ENCODE measurements at regions not wholly inside any gene's neighbourhood (a gene's known extent, or its start where the extent isn't known, plus 50 kb on each side); places are given as distances from the start of the nearest gene placed in this dataset.
A peak's percentile ranks its signal among the peaks of the same experiment; 100 is the strongest.

DNA sequence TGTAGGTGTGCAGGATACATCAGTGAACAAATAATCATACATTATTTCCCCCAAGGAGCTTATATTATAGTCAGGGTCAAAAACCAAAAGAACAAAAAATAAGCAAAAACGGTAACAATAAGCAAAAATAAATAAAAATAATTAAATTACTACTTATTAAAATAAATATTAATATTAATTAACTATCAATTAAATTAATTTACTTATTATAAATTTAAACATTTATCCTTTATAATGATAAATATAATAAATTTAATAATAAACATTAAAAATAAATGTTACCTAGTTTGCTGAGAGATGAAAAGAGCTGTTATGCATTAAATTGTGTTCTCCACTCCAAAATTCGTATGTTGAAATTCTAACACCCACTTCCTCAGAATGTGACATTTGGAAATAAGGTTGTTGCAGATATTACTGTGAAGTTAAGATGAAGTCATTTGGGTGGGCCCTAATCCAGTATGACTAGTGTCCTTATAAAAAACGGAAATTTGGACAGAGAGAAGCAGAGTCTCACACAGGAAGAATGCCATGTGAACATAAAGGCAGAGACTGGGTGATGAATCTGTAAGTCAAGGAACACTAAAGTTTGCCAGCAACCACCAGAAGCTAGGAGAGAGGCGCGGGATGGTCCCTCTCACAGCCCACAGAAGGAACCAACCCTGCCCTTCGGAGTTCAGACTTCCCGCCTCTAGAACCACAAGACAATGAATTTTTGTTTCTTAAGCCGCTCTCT is 67.2 kb upstream of the IBSP start:
- H3K27ac ChIP-seq: no peak overlapping the region
- WGBS (ENCODE audit: insufficient coverage, low coverage, low lambda C conversion rate, missing lambda C conversion rate): 42% methylated on average over 7 of the region's 8 CpGs
- no peak overlapping the region for H3K4me3 ChIP-seq
- H3K9me3 ChIP-seq: no peaks in the 10 kb centered on the region
- DNase-seq: no peak
- TF ChIP-seq POLR2A (IDR thresholded peaks at IDR 0.05): no peak
- TF ChIP-seq, protein P1, sequence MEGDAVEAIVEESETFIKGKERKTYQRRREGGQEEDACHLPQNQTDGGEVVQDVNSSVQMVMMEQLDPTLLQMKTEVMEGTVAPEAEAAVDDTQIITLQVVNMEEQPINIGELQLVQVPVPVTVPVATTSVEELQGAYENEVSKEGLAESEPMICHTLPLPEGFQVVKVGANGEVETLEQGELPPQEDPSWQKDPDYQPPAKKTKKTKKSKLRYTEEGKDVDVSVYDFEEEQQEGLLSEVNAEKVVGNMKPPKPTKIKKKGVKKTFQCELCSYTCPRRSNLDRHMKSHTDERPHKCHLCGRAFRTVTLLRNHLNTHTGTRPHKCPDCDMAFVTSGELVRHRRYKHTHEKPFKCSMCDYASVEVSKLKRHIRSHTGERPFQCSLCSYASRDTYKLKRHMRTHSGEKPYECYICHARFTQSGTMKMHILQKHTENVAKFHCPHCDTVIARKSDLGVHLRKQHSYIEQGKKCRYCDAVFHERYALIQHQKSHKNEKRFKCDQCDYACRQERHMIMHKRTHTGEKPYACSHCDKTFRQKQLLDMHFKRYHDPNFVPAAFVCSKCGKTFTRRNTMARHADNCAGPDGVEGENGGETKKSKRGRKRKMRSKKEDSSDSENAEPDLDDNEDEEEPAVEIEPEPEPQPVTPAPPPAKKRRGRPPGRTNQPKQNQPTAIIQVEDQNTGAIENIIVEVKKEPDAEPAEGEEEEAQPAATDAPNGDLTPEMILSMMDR (IDR thresholded peaks at IDR 0.05): no peak
- peak in 1 of 4 donors; percentile 47 for ATAC-seq
- no peaks in the 10 kb centered on the region for H3K27me3 ChIP-seq
- H3K36me3 ChIP-seq: no peaks in the 10 kb centered on the region
- intact Hi-C loops (cut with DNase I): no loop called here
- no peaks in the 10 kb centered on the region for H3K4me1 ChIP-seq

GRCh38 chr4:87734084-87734483 is 65.3 kb upstream of the IBSP start:
- DNase-seq: no peak
- no peak overlapping the region for H3K27ac ChIP-seq
- no peaks in the 10 kb centered on the region for H3K36me3 ChIP-seq
- intact Hi-C loops (cut with DNase I): no loop called here
- H3K4me3 ChIP-seq: no peak overlapping the region
- 37% methylated on average over 2 of the region's 2 CpGs for whole genome bisulfite sequencing (ENCODE audit: insufficient coverage, low coverage, low lambda C conversion rate, missing lambda C conversion rate)
- H3K27me3 ChIP-seq: no peaks in the 10 kb centered on the region
- ATAC-seq: no peak
- H3K9me3 ChIP-seq: no peaks in the 10 kb centered on the region
- TF ChIP-seq, protein P1 (IDR thresholded peaks at IDR 0.05): no peak
- no peak for TF ChIP-seq POLR2A (IDR thresholded peaks at IDR 0.05)
- no peaks in the 10 kb centered on the region for H3K4me1 ChIP-seq

GRCh38 chr4:87734936-87735335 is 64.4 kb upstream of the IBSP start:
- no peaks in the 10 kb centered on the region for H3K4me1 ChIP-seq
- no peak overlapping the region for H3K27ac ChIP-seq
- DNase-seq: no peak
- no peaks in the 10 kb centered on the region for H3K9me3 ChIP-seq
- H3K4me3 ChIP-seq: no peak overlapping the region
- no peaks in the 10 kb centered on the region for H3K27me3 ChIP-seq
- H3K36me3 ChIP-seq: no peaks in the 10 kb centered on the region
- TF ChIP-seq, protein P1 (IDR thresholded peaks at IDR 0.05): no peak
- TF ChIP-seq POLR2A (IDR thresholded peaks at IDR 0.05): no peak
- ATAC-seq: no peak
- intact Hi-C loops (cut with DNase I): no loop called here
- 53% methylated on average over 4 of the region's 4 CpGs for WGBS (ENCODE audit: insufficient coverage, low coverage, low lambda C conversion rate, missing lambda C conversion rate)

DNA sequence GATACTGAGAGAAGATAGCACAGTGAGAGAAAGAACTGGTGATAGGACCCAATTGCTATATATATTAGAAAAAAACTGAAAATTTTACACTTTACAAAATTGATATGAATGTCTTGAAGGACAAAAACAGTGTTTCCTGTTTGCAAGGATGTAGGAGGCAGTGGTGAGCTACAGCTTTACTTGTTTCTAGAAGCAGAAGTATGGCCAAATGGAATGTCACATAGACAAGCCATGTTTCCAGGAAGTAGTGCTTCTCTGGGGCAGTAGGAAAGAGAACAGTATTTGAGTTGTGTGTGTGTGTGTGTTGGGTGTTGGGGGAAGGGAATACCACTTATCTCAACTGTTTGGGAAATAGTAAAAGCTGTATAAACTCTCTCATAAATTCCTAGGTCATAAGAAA is 60.9 kb upstream of the IBSP start:
- no peak for ATAC-seq
- H3K4me3 ChIP-seq: no peak overlapping the region
- intact Hi-C loops (cut with DNase I): no loop called here
- H3K4me1 ChIP-seq: no peaks in the 10 kb centered on the region
- no peaks in the 10 kb centered on the region for H3K9me3 ChIP-seq
- no peaks in the 10 kb centered on the region for H3K36me3 ChIP-seq
- no peaks in the 10 kb centered on the region for H3K27me3 ChIP-seq
- no peak overlapping the region for H3K27ac ChIP-seq
- no peak for DNase-seq
- TF ChIP-seq, protein P1 (IDR thresholded peaks at IDR 0.05): no peak
- no peak for TF ChIP-seq POLR2A (IDR thresholded peaks at IDR 0.05)

GRCh38 chr4:87739494-87739893 is 59.9 kb upstream of the IBSP start:
- TF ChIP-seq POLR2A (IDR thresholded peaks at IDR 0.05): no peak
- TF ChIP-seq, protein P1 (IDR thresholded peaks at IDR 0.05): no peak

More at GRCh38 chr4:87739494-87739893, 59.9 kb upstream of the IBSP start:
- Histone ChIP-seq H3K9me3 (no peaks in the 10 kb centered on the region), H3K4me3 (no peak overlapping the region), H3K27me3 (no peaks in the 10 kb centered on the region), H3K27ac (no peak overlapping the region), H3K4me1 (no peaks in the 10 kb centered on the region), H3K36me3 (no peaks in the 10 kb centered on the region)
- no peak for ATAC-seq
- no peak for DNase-seq
- intact Hi-C loops (cut with DNase I): no loop called here
- WGBS (ENCODE audit: insufficient coverage, low coverage, low lambda C conversion rate, missing lambda C conversion rate): 60% methylated on average over 2 of the region's 2 CpGs
